ENCODE measurements at regions not wholly inside any gene's neighbourhood (a gene's known extent, or its start where the extent isn't known, plus 50 kb on each side); places are given as distances from the start of the nearest gene placed in this dataset.

- Mint-ChIP-seq H3K4me1 (no peaks in the 10 kb centered on the region), H3K27ac (no peak overlapping the region), H3K4me3 (no peak overlapping the region), H3K36me3 (no peaks in the 10 kb centered on the region), H3K9me3 (peaks cover 0 to 17% (median 7%) of the 10 kb centered on the region in 7 donors), H3K27me3 (no peaks in the 10 kb centered on the region)
- Histone ChIP-seq H3K4me3 (ENCODE audit: low read depth, low read length) (no peak overlapping the region), H3K4me1 (ENCODE audit: control insufficient read depth, insufficient read depth, low read length, poor library complexity, severe bottlenecking) (no peaks in the 10 kb centered on the region), H3K9me3 (ENCODE audit: control insufficient read depth in 2 of 2, low read length in 2 of 2) (no peaks in the 10 kb centered on the region), H3K27ac (ENCODE audit: insufficient read depth, low read length, poor library complexity, severe bottlenecking) (no peak overlapping the region), H3K27me3 (ENCODE audit: control insufficient read depth, insufficient read depth, low read length) (no peaks in the 10 kb centered on the region), H3K36me3 (ENCODE audit: control insufficient read depth, insufficient read depth, low read length) (no peaks in the 10 kb centered on the region)
- no peak for ATAC-seq (ENCODE audit: low read depth in 2 of 2)
- DNase-seq: no peak
Observed at GRCh38 chr13:18952225-18953016, 229.2 kb downstream of the TUBA3C start.

- Mint-ChIP-seq H3K9me3 (peaks cover 0 to 10% (median 5%) of the 10 kb centered on the region in 7 donors), H3K27me3 (no peaks in the 10 kb centered on the region), H3K36me3 (no peaks in the 10 kb centered on the region), H3K27ac (no peak overlapping the region), H3K4me3 (no peak overlapping the region), H3K4me1 (no peaks in the 10 kb centered on the region)
- Histone ChIP-seq H3K36me3 (ENCODE audit: control insufficient read depth, insufficient read depth, low read length) (no peaks in the 10 kb centered on the region), H3K27me3 (ENCODE audit: control insufficient read depth, insufficient read depth, low read length) (no peaks in the 10 kb centered on the region), H3K4me1 (ENCODE audit: control insufficient read depth, insufficient read depth, low read length, poor library complexity, severe bottlenecking) (no peaks in the 10 kb centered on the region), H3K27ac (ENCODE audit: insufficient read depth, low read length, poor library complexity, severe bottlenecking) (no peak overlapping the region), H3K4me3 (ENCODE audit: low read depth, low read length) (no peak overlapping the region), H3K9me3 (ENCODE audit: control insufficient read depth in 2 of 2, low read length in 2 of 2) (no peaks in the 10 kb centered on the region)
- DNase-seq: no peak
- no peak for ATAC-seq (ENCODE audit: low read depth in 2 of 2)
Observed at GRCh38 chr13:18951412-18951811, 230.2 kb downstream of the TUBA3C start.

- Mint-ChIP-seq H3K9me3 (peaks cover 0 to 5% (median 0%) of the 10 kb centered on the region in 7 donors), H3K27me3 (no peaks in the 10 kb centered on the region), H3K36me3 (no peaks in the 10 kb centered on the region), H3K27ac (peak overlapping the region in 1 of 3 donors; percentile 74), H3K4me1 (no peaks in the 10 kb centered on the region), H3K4me3 (no peak overlapping the region)
- Histone ChIP-seq H3K4me3 (ENCODE audit: low read depth, low read length) (no peak overlapping the region), H3K4me1 (ENCODE audit: control insufficient read depth, insufficient read depth, low read length, poor library complexity, severe bottlenecking) (no peaks in the 10 kb centered on the region), H3K27ac (ENCODE audit: insufficient read depth, low read length, poor library complexity, severe bottlenecking) (no peak overlapping the region), H3K27me3 (ENCODE audit: control insufficient read depth, insufficient read depth, low read length) (no peaks in the 10 kb centered on the region), H3K9me3 (ENCODE audit: control insufficient read depth in 2 of 2, low read length in 2 of 2) (no peaks in the 10 kb centered on the region), H3K36me3 (ENCODE audit: control insufficient read depth, insufficient read depth, low read length) (no peaks in the 10 kb centered on the region)
- DNase-seq (no peak), ATAC-seq (ENCODE audit: low read depth in 2 of 2) (no peak)
Observed at GRCh38 chr13:18949970-18950369, 231.7 kb downstream of the TUBA3C start.

- H3K27me3 Mint-ChIP-seq: no peaks in the 10 kb centered on the region
- DNase-seq: no peak
- Histone ChIP-seq H3K4me3 (ENCODE audit: low read depth, low read length) (no peak overlapping the region), H3K9me3 (ENCODE audit: control insufficient read depth in 2 of 2, low read length in 2 of 2) (no peaks in the 10 kb centered on the region), H3K27ac (ENCODE audit: insufficient read depth, low read length, poor library complexity, severe bottlenecking) (no peak overlapping the region), H3K36me3 (ENCODE audit: control insufficient read depth, insufficient read depth, low read length) (no peaks in the 10 kb centered on the region), H3K27me3 (ENCODE audit: control insufficient read depth, insufficient read depth, low read length) (no peaks in the 10 kb centered on the region), H3K4me1 (ENCODE audit: control insufficient read depth, insufficient read depth, low read length, poor library complexity, severe bottlenecking) (no peaks in the 10 kb centered on the region)
- no peak for ATAC-seq (ENCODE audit: low read depth in 2 of 2)
- H3K4me1 Mint-ChIP-seq: no peaks in the 10 kb centered on the region
- peaks cover 0 to 5% (median 0%) of the 10 kb centered on the region in 7 donors for H3K9me3 Mint-ChIP-seq
- no peaks in the 10 kb centered on the region for H3K36me3 Mint-ChIP-seq
- H3K4me3 Mint-ChIP-seq: no peak overlapping the region
- H3K27ac Mint-ChIP-seq: no peak overlapping the region
Observed at GRCh38 chr13:18949489-18949761, 232.2 kb downstream of the TUBA3C start.

- Histone ChIP-seq H3K27me3 (ENCODE audit: control insufficient read depth, insufficient read depth, low read length) (no peaks in the 10 kb centered on the region), H3K4me3 (ENCODE audit: low read depth, low read length) (no peak overlapping the region), H3K27ac (ENCODE audit: insufficient read depth, low read length, poor library complexity, severe bottlenecking) (no peak overlapping the region), H3K4me1 (ENCODE audit: control insufficient read depth, insufficient read depth, low read length, poor library complexity, severe bottlenecking) (no peaks in the 10 kb centered on the region), H3K36me3 (ENCODE audit: control insufficient read depth, insufficient read depth, low read length) (no peaks in the 10 kb centered on the region), H3K9me3 (ENCODE audit: control insufficient read depth in 2 of 2, low read length in 2 of 2) (no peaks in the 10 kb centered on the region)
- no peak for ATAC-seq (ENCODE audit: low read depth in 2 of 2)
- DNase-seq: no peak
- H3K9me3 Mint-ChIP-seq: peaks cover 0 to 5% (median 0%) of the 10 kb centered on the region in 7 donors
- no peaks in the 10 kb centered on the region for H3K4me1 Mint-ChIP-seq
- no peaks in the 10 kb centered on the region for H3K36me3 Mint-ChIP-seq
- no peaks in the 10 kb centered on the region for H3K27me3 Mint-ChIP-seq
- no peak overlapping the region for H3K4me3 Mint-ChIP-seq
- no peak overlapping the region for H3K27ac Mint-ChIP-seq
Observed at GRCh38 chr13:18948664-18949488, 232.7 kb downstream of the TUBA3C start.

GRCh38 chr13:18948012-18948663 lies 233.5 kb downstream of the TUBA3C start:
- Histone ChIP-seq H3K4me1 (ENCODE audit: control insufficient read depth, insufficient read depth, low read length, poor library complexity, severe bottlenecking) (no peaks in the 10 kb centered on the region), H3K36me3 (ENCODE audit: control insufficient read depth, insufficient read depth, low read length) (no peaks in the 10 kb centered on the region), H3K27ac (ENCODE audit: insufficient read depth, low read length, poor library complexity, severe bottlenecking) (no peak overlapping the region), H3K4me3 (ENCODE audit: low read depth, low read length) (no peak overlapping the region), H3K27me3 (ENCODE audit: control insufficient read depth, insufficient read depth, low read length) (no peaks in the 10 kb centered on the region), H3K9me3 (ENCODE audit: control insufficient read depth in 2 of 2, low read length in 2 of 2) (no peaks in the 10 kb centered on the region)
- no peaks in the 10 kb centered on the region for H3K4me1 Mint-ChIP-seq
- no peaks in the 10 kb centered on the region for H3K27me3 Mint-ChIP-seq
- peaks cover 0 to 3% (median 0%) of the 10 kb centered on the region in 7 donors for H3K9me3 Mint-ChIP-seq
- H3K36me3 Mint-ChIP-seq: no peaks in the 10 kb centered on the region
- DNase-seq (no peak), ATAC-seq (ENCODE audit: low read depth in 2 of 2) (no peak)
- no peak overlapping the region for H3K4me3 Mint-ChIP-seq
- no peak overlapping the region for H3K27ac Mint-ChIP-seq

- H3K4me1 Mint-ChIP-seq: no peaks in the 10 kb centered on the region
- no peak overlapping the region for H3K4me3 ChIP-seq (ENCODE audit: low read depth, low read length)
- H3K36me3 Mint-ChIP-seq: no peaks in the 10 kb centered on the region
- no peak for ATAC-seq (ENCODE audit: low read depth in 2 of 2)
- H3K9me3 ChIP-seq (ENCODE audit: control insufficient read depth in 2 of 2, low read length in 2 of 2): no peaks in the 10 kb centered on the region
- DNase-seq: no peak
- H3K27me3 Mint-ChIP-seq: no peaks in the 10 kb centered on the region
- H3K9me3 Mint-ChIP-seq: peaks cover 0 to 3% (median 0%) of the 10 kb centered on the region in 7 donors
- no peaks in the 10 kb centered on the region for H3K36me3 ChIP-seq (ENCODE audit: control insufficient read depth, insufficient read depth, low read length)
- H3K27ac ChIP-seq (ENCODE audit: insufficient read depth, low read length, poor library complexity, severe bottlenecking): no peak overlapping the region
- H3K27ac Mint-ChIP-seq: no peak overlapping the region
- H3K4me1 ChIP-seq (ENCODE audit: control insufficient read depth, insufficient read depth, low read length, poor library complexity, severe bottlenecking): no peaks in the 10 kb centered on the region
- no peaks in the 10 kb centered on the region for H3K27me3 ChIP-seq (ENCODE audit: control insufficient read depth, insufficient read depth, low read length)
- peak overlapping the region in 1 of 4 donors; percentile 21 for H3K4me3 Mint-ChIP-seq
Observed at GRCh38 chr13:18947376-18947977, 234.1 kb downstream of the TUBA3C start.

All from CD4-positive, CD25-positive, alpha-beta regulatory T cell (primary cell).